Fibroblast of skin of left quadriceps (primary cell): ENCODE measurements at regions not wholly inside any gene's neighbourhood (a gene's known extent, or its start where the extent isn't known, plus 50 kb on each side); places are given as distances from the start of the nearest gene placed in this dataset.

ENCODE experiments used
- DNase-seq, 2 experiments: peaks; one replicate each; pipeline ENCODE4 v3.0.0-alpha.2; 2013; ENCODE audit warnings: low read depth in 2 of 2

- DNase-seq, result no peak
Measured at GRCh38 chr4:153988492-153989363, 199.8 kb upstream of the SFRP2 start.

GRCh38 chr4:153987291-153987690 lies 198.4 kb upstream of the SFRP2 start:
- DNase-seq, result peak; percentile 64 to 67

GRCh38 chr4:153976954-153977353 lies 188.1 kb upstream of the SFRP2 start:
- no peak for DNase-seq

- DNase-seq, result no peak
Measured at GRCh38 chr4:153974452-153974851, 185.6 kb upstream of the SFRP2 start.

GRCh38 chr4:153973942-153974341 lies 185.1 kb upstream of the SFRP2 start:
- DNase-seq, result no peak

GRCh38 chr4:153971899-153972298 lies 183.0 kb upstream of the SFRP2 start:
- no peak for DNase-seq

GRCh38 chr4:153970169-153970568 lies 181.3 kb upstream of the SFRP2 start:
- DNase-seq, result no peak

GRCh38 chr4:153969542-153969941 lies 180.7 kb upstream of the SFRP2 start:
- no peak for DNase-seq

GRCh38 chr4:153966641-153967040 lies 177.8 kb upstream of the SFRP2 start:
- no peak for DNase-seq

GRCh38 chr4:153963216-153963615 lies 174.3 kb upstream of the SFRP2 start:
- DNase-seq, result no peak

GRCh38 chr4:153962311-153963039 lies 173.6 kb upstream of the SFRP2 start:
- peak; percentile 5 to 9 for DNase-seq

- no peak for DNase-seq
Measured at GRCh38 chr4:153955327-153955726, 166.4 kb upstream of the SFRP2 start.

- no peak for DNase-seq
Measured at GRCh38 chr4:153954654-153955053, 165.8 kb upstream of the SFRP2 start.

GRCh38 chr4:153950100-153950979 lies 161.5 kb upstream of the SFRP2 start:
- no peak for DNase-seq

GRCh38 chr4:153948041-153948440 lies 159.2 kb upstream of the SFRP2 start:
- no peak for DNase-seq

- DNase-seq, result no peak
Measured at GRCh38 chr4:153947124-153947523, 158.2 kb upstream of the SFRP2 start.

GRCh38 chr4:153945704-153946103 lies 156.8 kb upstream of the SFRP2 start:
- DNase-seq, result no peak

GRCh38 chr4:153943738-153944415 lies 155.0 kb upstream of the SFRP2 start:
- DNase-seq, result no peak

- no peak for DNase-seq
Measured at GRCh38 chr4:153940916-153941315, 152.0 kb upstream of the SFRP2 start.

- peak in 1 of 2 experiments; percentile 1 for DNase-seq
Measured at GRCh38 chr4:153939570-153939969, 150.7 kb upstream of the SFRP2 start.

GRCh38 chr4:153938994-153939393 lies 150.1 kb upstream of the SFRP2 start:
- DNase-seq, result no peak
